Mesenchymal stem cell (in vitro differentiated cells and primary cell): ENCODE measurements at regions not wholly inside any gene's neighbourhood (a gene's known extent, or its start where the extent isn't known, plus 50 kb on each side); places are given as distances from the start of the nearest gene placed in this dataset.

Source experiments
- DNase-seq: peaks from one replicate; pipeline ENCODE4 v3.0.0-alpha.2; 2013
- H2AFZ ChIP-seq: one replicate; pipeline ENCODE4 v1.6.1; 2013; ENCODE audit warnings: low read depth, mild to moderate bottlenecking, control low read depth, inconsistent platforms, low read length, moderate library complexity
- H2AK5ac ChIP-seq: 2 replicates; pipeline ENCODE4 v1.6.1; 2013; ENCODE audit warnings: low read length, moderate library complexity, mild to moderate bottlenecking, inconsistent platforms; ENCODE audit not compliant: severe bottlenecking
- H2BK120ac ChIP-seq: one replicate; pipeline ENCODE4 v1.6.1; 2013; ENCODE audit warnings: low read depth, mild to moderate bottlenecking, inconsistent platforms, low read length, moderate library complexity
- H2BK12ac ChIP-seq, 2 experiments: one replicate each; pipeline ENCODE4 v1.6.1; 2013; ENCODE audit warnings: inconsistent platforms in 2 of 2, low read length in 2 of 2, mild to moderate bottlenecking in 2 of 2, moderate library complexity in 2 of 2, control low read depth in 1 of 2
- H2BK15ac ChIP-seq: one replicate; pipeline ENCODE4 v1.6.1; 2013; ENCODE audit warnings: mild to moderate bottlenecking, low read depth, inconsistent platforms; ENCODE audit not compliant: poor library complexity, severe bottlenecking
- H2BK5ac ChIP-seq: 2 replicates; pipeline ENCODE4 v1.6.1; 2013; ENCODE audit warnings: low read depth, mild to moderate bottlenecking, low read length, control low read depth, inconsistent platforms; ENCODE audit not compliant: poor library complexity, severe bottlenecking
- H3K14ac ChIP-seq, 2 experiments: one replicate each; pipeline ENCODE4 v1.6.1; 2013; ENCODE audit warnings: inconsistent platforms in 2 of 2, low read length in 2 of 2, control low read depth in 1 of 2, mild to moderate bottlenecking in 1 of 2, moderate library complexity in 1 of 2
- H3K18ac ChIP-seq, 2 experiments: one replicate each; pipeline ENCODE4 v1.6.1; 2013; ENCODE audit warnings: inconsistent platforms in 2 of 2, low read length in 2 of 2, control low read depth in 1 of 2, low read depth in 1 of 2, mild to moderate bottlenecking in 1 of 2
- H3K23ac ChIP-seq, 2 experiments: one replicate each; pipeline ENCODE4 v1.6.1; 2013; ENCODE audit warnings: inconsistent platforms in 2 of 2, low read length in 2 of 2, mild to moderate bottlenecking in 2 of 2, moderate library complexity in 2 of 2, control low read depth in 1 of 2
- H3K27ac ChIP-seq: 2 replicates; pipeline ENCODE4 v1.5.1; 2013; ENCODE audit warnings: mild to moderate bottlenecking, moderate library complexity, low read length, control low read depth, inconsistent platforms; ENCODE audit not compliant: poor library complexity, severe bottlenecking
- H3K27me3 ChIP-seq, 2 experiments: 2 replicates each; pipeline versions ENCODE4 v1.6.1 to v1.7.0; 2013; ENCODE audit warnings: low read length in 2 of 2, mild to moderate bottlenecking in 2 of 2, moderate library complexity in 2 of 2, control low read depth in 1 of 2, inconsistent platforms in 1 of 2; ENCODE audit not compliant: control insufficient read depth in 1 of 2, insufficient read depth in 1 of 2
- H3K36me3 ChIP-seq, 2 experiments: 2 replicates each; pipeline versions ENCODE4 v1.6.1 to v1.7.0; 2013; ENCODE audit warnings: low read length in 2 of 2, control low read depth in 1 of 2, inconsistent platforms in 1 of 2, low read depth in 1 of 2, mild to moderate bottlenecking in 1 of 2; ENCODE audit not compliant: insufficient read depth in 2 of 2, control insufficient read depth in 1 of 2
- H3K4ac ChIP-seq, 2 experiments: one replicate each; pipeline ENCODE4 v1.6.1; 2013; ENCODE audit warnings: inconsistent platforms in 2 of 2, low read length in 2 of 2, mild to moderate bottlenecking in 2 of 2, moderate library complexity in 2 of 2, control low read depth in 1 of 2, low read depth in 1 of 2
- H3K4me1 ChIP-seq: 2 replicates; pipeline ENCODE4 v1.6.1; 2013; ENCODE audit warnings: low read depth, low read length, control low read depth; ENCODE audit not compliant: control insufficient read depth, insufficient read depth
- H3K4me2 ChIP-seq: 2 replicates; pipeline ENCODE4 v1.6.1; 2013; ENCODE audit warnings: low read length, mild to moderate bottlenecking, inconsistent platforms; ENCODE audit not compliant: poor library complexity, severe bottlenecking
- H3K4me3 ChIP-seq, 2 experiments: 2 replicates each; pipeline versions ENCODE4 v1.5.1 to v1.7.0; 2013; ENCODE audit warnings: low read length in 2 of 2, mild to moderate bottlenecking in 2 of 2, control low read depth in 1 of 2, low read depth in 1 of 2; ENCODE audit not compliant: insufficient read depth in 1 of 2
- H3K79me1 ChIP-seq: replicated peaks from 2 replicates; pipeline ENCODE4 v1.6.1; 2013; ENCODE audit warnings: mild to moderate bottlenecking, control low read depth, low read length, inconsistent platforms; ENCODE audit not compliant: poor library complexity, severe bottlenecking
- H3K9ac ChIP-seq: 2 replicates; pipeline ENCODE4 v1.7.0; 2013; ENCODE audit warnings: mild to moderate bottlenecking, low read length, moderate library complexity
- H3K9me3 ChIP-seq: 2 replicates; pipeline ENCODE4 v1.7.0; 2013; ENCODE audit warnings: mild to moderate bottlenecking, low read length; ENCODE audit not compliant: control insufficient read depth
- H4K8ac ChIP-seq: one replicate; pipeline ENCODE4 v1.6.1; 2013; ENCODE audit warnings: inconsistent platforms, mild to moderate bottlenecking, low read length, moderate library complexity
- H4K91ac ChIP-seq: one replicate; pipeline ENCODE4 v1.6.1; 2013; ENCODE audit warnings: mild to moderate bottlenecking, low read length, inconsistent platforms
- WGBS: methylation state at CpG from one replicate; pipeline ENCODE4 v1.1.7; 2013; ENCODE audit warnings: mixed read lengths; 5-methylcytosine and 5-hydroxymethylcytosine counted together

GRCh38 chr2:183604065-183604464 is 479.8 kb downstream of the NUP35 start:
- Histone ChIP-seq H3K27ac (no peak overlapping the region), H3K18ac (no peak overlapping the region), H3K4me2 (no peak overlapping the region), H3K9ac (no peak overlapping the region), H2BK15ac (no peak overlapping the region), H4K8ac (no peak overlapping the region), H3K14ac (no peak overlapping the region), H3K9me3 (no peaks in the 10 kb centered on the region), H2BK120ac (no peak overlapping the region), H2BK12ac (no peak overlapping the region), H2AFZ (no peak overlapping the region), H3K23ac (no peak overlapping the region), H3K79me1 (no peaks in the 10 kb centered on the region), H2AK5ac (no peak overlapping the region), H3K4ac (no peak overlapping the region), H3K36me3 (no peaks in the 10 kb centered on the region), H3K4me1 (peaks cover 2% of the 10 kb centered on the region), H3K4me3 (no peak overlapping the region), H3K27me3 (no peaks in the 10 kb centered on the region), H4K91ac (no peak overlapping the region), H2BK5ac (no peak overlapping the region)
- WGBS, result 92% methylated on average over 3 of the region's 5 CpGs
- DNase-seq, result no peak

GRCh38 chr2:183605440-183605839 is 481.2 kb downstream of the NUP35 start:
- WGBS, result 100% methylated on average over 1 of the region's 3 CpGs
- Histone ChIP-seq H3K4ac (no peak overlapping the region), H3K9ac (no peak overlapping the region), H2AK5ac (no peak overlapping the region), H3K4me2 (no peak overlapping the region), H3K9me3 (no peaks in the 10 kb centered on the region), H2AFZ (no peak overlapping the region), H3K4me1 (peaks cover 2% of the 10 kb centered on the region), H3K23ac (no peak overlapping the region), H2BK12ac (no peak overlapping the region), H4K91ac (no peak overlapping the region), H4K8ac (no peak overlapping the region), H2BK15ac (no peak overlapping the region), H3K18ac (no peak overlapping the region), H3K14ac (no peak overlapping the region), H3K36me3 (no peaks in the 10 kb centered on the region), H3K4me3 (no peak overlapping the region), H2BK120ac (no peak overlapping the region), H3K27me3 (no peaks in the 10 kb centered on the region), H3K27ac (no peak overlapping the region), H2BK5ac (no peak overlapping the region), H3K79me1 (no peaks in the 10 kb centered on the region)
- no peak for DNase-seq

- no peak overlapping the region for H2BK5ac ChIP-seq
- H3K23ac ChIP-seq, result no peak overlapping the region
- no peaks in the 10 kb centered on the region for H3K9me3 ChIP-seq
- no peak overlapping the region for H2BK15ac ChIP-seq
- no peak overlapping the region for H3K27ac ChIP-seq
- H4K8ac ChIP-seq, result no peak overlapping the region
- H3K4me2 ChIP-seq, result no peak overlapping the region
- peaks cover 2% of the 10 kb centered on the region for H3K4me1 ChIP-seq
- H3K4me3 ChIP-seq, result no peak overlapping the region
- no peak overlapping the region for H4K91ac ChIP-seq
- no peak overlapping the region for H3K14ac ChIP-seq
- no peak overlapping the region for H3K4ac ChIP-seq
- H2BK12ac ChIP-seq, result no peak overlapping the region
- H2BK120ac ChIP-seq, result no peak overlapping the region
- no peaks in the 10 kb centered on the region for H3K27me3 ChIP-seq
- no peak overlapping the region for H3K18ac ChIP-seq
- no peaks in the 10 kb centered on the region for H3K79me1 ChIP-seq
- H3K9ac ChIP-seq, result no peak overlapping the region
- no peak overlapping the region for H2AFZ ChIP-seq
- H3K36me3 ChIP-seq, result no peaks in the 10 kb centered on the region
- DNase-seq, result no peak
- WGBS, result 84% methylated on average over 2 of the region's 2 CpGs
- H2AK5ac ChIP-seq, result no peak overlapping the region
These were observed 481.9 kb downstream of the NUP35 start for GRCh38 chr2:183606022-183606717.

GRCh38 chr2:183606718-183607085 is 482.5 kb downstream of the NUP35 start:
- no peak overlapping the region for H3K27ac ChIP-seq
- no peaks in the 10 kb centered on the region for H3K79me1 ChIP-seq
- H3K36me3 ChIP-seq, result no peaks in the 10 kb centered on the region
- no peaks in the 10 kb centered on the region for H3K9me3 ChIP-seq
- no peak overlapping the region for H2BK5ac ChIP-seq
- H4K91ac ChIP-seq, result no peak overlapping the region
- no peak overlapping the region for H2AFZ ChIP-seq
- no peak overlapping the region for H3K4ac ChIP-seq
- no peaks in the 10 kb centered on the region for H3K27me3 ChIP-seq
- H3K4me2 ChIP-seq, result no peak overlapping the region
- no peak overlapping the region for H3K14ac ChIP-seq
- no peak overlapping the region for H3K9ac ChIP-seq
- no peak for DNase-seq
- no peak overlapping the region for H3K23ac ChIP-seq
- H2BK120ac ChIP-seq, result no peak overlapping the region
- no peak overlapping the region for H2BK12ac ChIP-seq
- H3K4me1 ChIP-seq, result peaks cover 2% of the 10 kb centered on the region
- H3K18ac ChIP-seq, result no peak overlapping the region
- WGBS, result 71% methylated on average over 1 of the region's 3 CpGs
- H2AK5ac ChIP-seq, result no peak overlapping the region
- no peak overlapping the region for H2BK15ac ChIP-seq
- no peak overlapping the region for H3K4me3 ChIP-seq
- no peak overlapping the region for H4K8ac ChIP-seq
